Left cardiac atrium (tissue), 4 donors: ENCODE measurements at regions not wholly inside any gene's neighbourhood (a gene's known extent, or its start where the extent isn't known, plus 50 kb on each side); places are given as distances from the start of the nearest gene placed in this dataset.
"Not testable (repeated sequence)": the region's sequence is repeated elsewhere in the genome, so short reads cannot be mapped to it uniquely, and the experiment has no call there.

Source experiments
- ATAC-seq, 2 donors: fragments of 200-7000 bp; cut with Tn5 transposase; one replicate each; pipeline ENCODE4 v1.9.1; 2020; ENCODE audit warnings: mild to moderate bottlenecking in 2 of 2, moderate library complexity in 2 of 2
- DNase-seq: peaks from one replicate; pipeline ENCODE4 v3.0.0-alpha.2; 2020
- intact Hi-C, 2 donors: fragments of 100-400 bp; cut with DNase I; formaldehyde crosslinking; loops; one replicate each; pipeline versions ENCODE4 v1.14.1 to v1.15.1; 2022 to 2023
- donor health status: DM: no; HTN: yes; CAD: no.
- donor health status: DM: no; HTN: yes; CAD: no; lungs with severe emphysema.
- donor health status: DM: yes; HTN: yes; CAD: no.
- donor health status: Dilated cardiomyopathy.

DNA sequence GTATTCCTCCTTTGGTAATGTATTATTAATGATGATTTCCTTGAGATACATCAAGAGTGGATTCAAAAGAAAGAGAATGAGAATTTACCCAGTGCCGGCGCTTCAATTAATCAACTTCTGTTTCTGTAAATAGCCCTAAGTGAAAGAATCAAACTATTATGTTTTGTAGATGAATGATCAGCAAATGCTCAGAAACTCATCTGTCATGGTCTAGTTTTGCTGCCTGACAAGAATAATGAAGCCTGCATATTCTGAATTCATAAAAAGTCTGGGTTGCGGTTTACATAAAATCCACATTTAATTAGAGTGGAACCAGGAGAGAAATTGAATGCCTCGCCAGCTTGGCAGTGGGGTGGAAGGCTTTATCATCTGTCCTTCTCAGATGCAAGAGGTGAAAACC, 325.3 kb downstream of the GALC start:
- intact Hi-C loops = no loop called here
- DNase-seq = no peak
- ATAC-seq = no peak

DNA sequence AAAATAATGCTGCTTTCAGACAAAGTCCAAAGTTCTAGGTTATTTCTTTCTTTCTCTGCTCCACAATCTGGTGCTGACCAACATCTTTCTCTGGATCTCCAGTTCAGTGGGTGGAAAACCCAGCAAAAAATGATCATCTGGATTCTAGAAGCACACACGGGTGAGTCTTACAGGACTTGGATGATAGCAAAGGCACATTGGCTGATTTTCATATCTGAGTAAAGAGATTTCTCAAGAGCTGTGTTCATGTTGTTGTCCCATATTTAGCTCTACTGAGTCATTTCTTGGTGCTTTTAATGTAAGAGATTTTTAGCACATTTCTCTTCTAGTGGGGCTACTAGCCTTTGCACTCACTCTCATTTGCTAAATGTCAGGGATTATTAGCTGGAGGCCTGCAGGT, 336.7 kb downstream of the GALC start:
- ATAC-seq (peak in 1 of 2 donors; percentile 47), DNase-seq (no peak)
- intact Hi-C loops = no loop called here

DNA sequence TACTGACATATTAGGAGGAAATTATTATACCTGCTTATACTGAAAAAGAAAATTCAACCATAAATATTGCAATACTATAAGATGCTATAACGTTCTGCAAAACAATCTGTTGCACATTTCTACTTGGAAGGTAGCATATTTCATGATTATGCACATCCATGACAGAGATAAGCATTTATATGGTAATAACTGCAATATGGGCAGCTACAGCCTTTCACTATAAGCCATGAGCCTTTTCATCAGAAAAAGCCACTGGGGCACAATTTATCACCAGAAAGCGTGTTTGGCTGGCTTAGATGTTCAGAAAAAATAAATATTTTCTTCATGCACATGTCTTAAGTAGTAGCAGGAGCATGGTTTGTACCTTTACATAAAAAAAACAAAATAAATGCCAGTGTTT, 340.7 kb downstream of the GALC start:
- intact Hi-C loops = no loop called here
- DNase-seq = no peak
- ATAC-seq = no peak

DNA sequence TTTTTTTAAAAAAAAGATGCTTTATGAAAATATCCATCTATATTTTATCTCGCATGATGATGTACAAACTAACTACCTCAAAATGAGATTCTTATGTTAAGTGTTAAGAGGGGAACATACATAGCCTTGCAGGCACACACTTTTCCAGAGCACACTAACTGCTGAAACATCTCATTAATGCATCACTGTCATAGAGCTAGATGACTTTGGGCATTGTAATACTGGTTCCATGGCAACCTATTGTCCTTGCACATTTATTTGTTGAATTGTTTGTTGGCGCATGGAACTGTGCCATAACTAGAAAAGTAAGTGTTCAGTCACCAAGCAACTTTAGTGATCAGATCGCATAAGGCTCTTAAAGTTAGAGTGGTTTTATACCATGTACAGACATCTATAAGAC, 348.3 kb downstream of the GALC start:
- DNase-seq (no peak), ATAC-seq (no peak)
- intact Hi-C loops = no loop called here

DNA sequence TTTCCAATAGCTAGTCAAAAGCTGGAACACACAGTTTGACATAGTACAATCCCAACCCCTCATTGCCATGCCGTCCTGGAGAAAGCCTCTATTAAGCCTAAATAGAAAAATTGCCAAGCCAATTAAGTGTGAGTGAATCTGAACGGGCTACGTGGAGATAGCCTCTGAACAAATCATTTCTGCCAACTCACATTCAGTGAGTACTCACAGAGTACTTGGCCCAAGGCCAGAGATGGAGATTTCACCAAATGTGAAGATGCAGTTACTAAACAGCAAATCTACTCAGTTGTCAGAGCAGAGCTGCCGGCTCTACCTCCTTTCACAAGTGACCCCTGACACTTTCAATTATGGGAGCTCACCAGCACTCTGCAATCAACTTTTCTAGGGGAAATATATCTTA, 350.0 kb downstream of the GALC start:
- ATAC-seq (peak; percentile 38 to 64), DNase-seq (peak; percentile 46)
- intact Hi-C loops = no loop called here

DNA sequence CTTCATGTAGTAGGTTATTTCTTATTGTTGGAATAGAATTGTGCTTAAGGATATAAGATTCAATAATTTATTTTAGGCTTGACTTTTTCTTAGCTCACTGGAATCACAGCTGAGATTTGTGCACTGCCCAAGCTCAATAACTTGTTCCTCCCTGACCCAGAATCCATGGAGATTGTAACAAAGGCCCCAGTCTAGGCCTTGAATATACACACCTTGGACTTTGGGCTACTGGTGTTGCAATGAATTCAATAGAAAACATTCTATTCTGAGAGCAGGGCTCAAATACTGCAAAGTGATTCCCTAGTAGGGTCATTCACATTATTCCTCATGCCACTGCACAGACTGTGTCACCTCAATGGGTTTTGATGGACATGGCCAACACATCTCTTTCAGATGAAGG, 352.4 kb downstream of the GALC start:
- ATAC-seq (no peak), DNase-seq (no peak)
- intact Hi-C loops = no loop called here

DNA sequence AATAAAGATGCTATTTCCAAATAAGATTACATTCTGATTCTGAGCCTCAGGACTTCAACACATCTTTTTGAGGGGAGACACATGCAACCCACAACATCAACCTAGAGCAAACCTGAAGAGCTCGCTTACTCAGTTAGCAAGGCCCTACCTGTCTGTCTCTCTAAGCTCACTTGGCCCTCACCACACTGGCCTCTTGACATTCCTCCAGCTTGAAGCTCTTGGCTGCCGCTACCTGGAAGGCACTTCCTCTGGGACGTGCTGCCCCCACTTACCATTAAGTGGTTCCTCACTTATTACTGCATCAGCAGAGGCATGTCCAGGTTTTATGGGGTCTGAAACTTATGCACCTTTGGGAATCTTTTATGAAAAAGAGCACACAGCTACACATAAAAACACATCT, 354.8 kb downstream of the GALC start:
- ATAC-seq = no peak
- DNase-seq = no peak
- intact Hi-C loops = no loop called here

DNA sequence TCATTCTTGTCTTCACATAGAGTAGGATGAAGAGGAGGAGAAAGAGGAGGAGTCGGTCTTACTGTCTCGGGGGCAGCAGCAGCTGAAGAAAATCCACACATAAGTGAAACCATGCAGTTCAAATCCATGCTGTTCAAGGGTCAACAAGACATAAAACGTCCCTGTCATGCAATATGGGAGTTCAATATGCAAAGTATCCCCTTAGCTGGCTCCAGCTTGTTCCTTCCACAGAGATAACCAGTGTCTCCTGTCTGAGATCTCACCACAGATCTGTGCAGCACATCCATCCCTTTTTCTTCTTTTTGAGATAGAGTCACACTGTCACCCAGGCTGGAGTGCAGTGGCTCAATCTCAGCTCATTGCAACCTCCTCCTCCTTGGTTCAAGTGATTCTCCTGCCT, 357.5 kb downstream of the GALC start:
- intact Hi-C loops = no loop called here
- DNase-seq (no peak), ATAC-seq (no peak)

DNA sequence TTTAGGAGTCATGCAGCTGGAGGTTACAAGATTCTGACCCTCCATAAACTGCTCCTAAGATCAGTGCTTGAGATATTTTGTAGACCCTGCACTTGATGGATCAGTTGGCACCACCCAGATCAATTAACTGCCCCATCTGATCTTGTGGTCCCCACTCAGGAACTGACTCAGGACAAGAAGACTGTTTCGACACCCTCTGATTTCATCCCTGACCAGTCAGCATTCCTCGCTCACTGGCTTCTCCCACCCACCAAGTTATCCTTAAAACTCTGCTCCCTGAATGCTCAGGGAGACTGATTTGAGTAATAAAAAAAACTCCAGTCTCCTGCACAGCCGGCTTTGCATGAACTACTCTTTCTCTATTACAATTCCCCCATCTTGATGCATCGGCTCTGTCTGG, 360.2 kb downstream of the GALC start:
- no peak for ATAC-seq
- no peak for DNase-seq

DNA sequence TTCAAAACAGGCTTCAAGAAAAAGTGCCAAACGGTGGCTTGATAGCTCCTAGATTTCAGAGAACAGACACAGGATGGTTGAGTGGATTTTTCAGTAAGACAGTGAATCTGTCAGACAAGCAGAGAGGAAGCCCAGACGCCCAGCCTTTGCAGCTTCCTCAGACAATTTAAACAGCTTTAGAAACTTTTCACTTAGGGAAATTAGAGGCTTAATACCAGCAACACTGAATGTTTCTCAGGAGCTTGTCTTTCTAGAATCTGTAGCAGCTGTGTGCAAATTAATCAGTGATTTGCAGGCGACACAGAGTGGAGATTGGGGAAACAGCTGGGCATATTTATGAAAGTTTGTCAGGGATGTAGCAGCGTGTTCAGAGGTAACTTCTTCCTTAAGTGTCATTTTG, 362.1 kb downstream of the GALC start:
- ATAC-seq (no peak), DNase-seq (no peak)
- intact Hi-C loops = no loop called here

More for the DNA sequence above, 360.2 kb downstream of the GALC start:
- intact Hi-C loops = no loop called here

DNA sequence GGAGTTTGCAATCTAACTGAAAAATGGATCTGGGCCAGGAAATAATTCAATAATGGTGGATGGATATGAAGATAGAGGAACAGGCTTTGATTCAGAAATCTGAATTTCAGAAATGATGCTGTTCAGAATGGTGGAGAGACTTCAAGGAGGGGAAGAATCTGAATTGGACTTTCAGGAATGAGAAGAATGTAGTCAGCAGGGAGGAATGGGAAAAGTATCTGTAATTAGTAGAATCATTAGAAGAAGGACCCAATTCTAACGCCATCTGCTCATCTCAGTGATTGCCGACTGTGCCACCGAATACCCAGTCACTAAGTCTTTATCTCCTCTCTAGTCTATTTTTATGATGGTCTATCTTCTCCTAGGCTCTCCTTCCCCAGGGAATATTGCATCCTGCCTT, 363.2 kb downstream of the GALC start:
- no peak for ATAC-seq
- intact Hi-C loops = no loop called here
- no peak for DNase-seq

DNA sequence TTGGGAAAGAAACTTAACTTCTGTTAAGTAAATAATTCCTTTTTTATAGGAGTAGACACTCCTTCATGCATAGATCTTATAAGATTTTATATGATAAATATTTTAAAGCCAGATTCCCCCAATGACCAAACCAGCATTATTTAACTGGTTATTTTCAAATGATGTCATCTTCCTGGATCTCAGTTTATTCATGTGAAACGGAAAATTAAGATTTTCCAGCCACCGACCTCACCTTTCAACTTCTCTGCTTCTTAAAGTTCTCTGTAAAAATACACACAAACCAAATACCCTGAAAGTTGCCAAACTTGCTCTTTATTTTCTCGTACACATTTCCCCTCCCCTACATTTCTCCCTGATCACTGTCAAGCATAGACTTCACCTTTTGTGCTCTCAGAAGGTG, 364.2 kb downstream of the GALC start:
- no peak for ATAC-seq
- intact Hi-C loops = no loop called here
- no peak for DNase-seq

DNA sequence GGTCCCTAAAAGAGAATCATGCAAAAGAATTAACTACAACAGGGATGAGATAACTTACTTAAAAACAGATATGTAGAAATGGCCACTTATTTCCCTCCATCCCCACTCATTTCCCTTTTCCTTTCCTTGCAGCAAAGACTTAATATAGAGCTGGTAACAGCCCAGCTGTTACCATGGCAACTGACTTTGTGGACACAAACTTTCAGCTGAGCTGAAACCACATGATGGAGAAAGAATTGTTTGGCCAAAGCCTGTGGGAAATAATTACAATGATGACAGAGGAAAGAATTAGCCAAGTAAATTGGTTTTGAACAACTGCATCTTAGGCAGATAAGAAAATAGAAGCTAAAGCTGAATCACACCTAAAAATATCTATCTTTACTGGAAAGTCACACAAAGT, 364.9 kb downstream of the GALC start:
- ATAC-seq = peak; percentile 81 to 93
- intact Hi-C loops = no loop called here
- DNase-seq = peak; percentile 55

DNA sequence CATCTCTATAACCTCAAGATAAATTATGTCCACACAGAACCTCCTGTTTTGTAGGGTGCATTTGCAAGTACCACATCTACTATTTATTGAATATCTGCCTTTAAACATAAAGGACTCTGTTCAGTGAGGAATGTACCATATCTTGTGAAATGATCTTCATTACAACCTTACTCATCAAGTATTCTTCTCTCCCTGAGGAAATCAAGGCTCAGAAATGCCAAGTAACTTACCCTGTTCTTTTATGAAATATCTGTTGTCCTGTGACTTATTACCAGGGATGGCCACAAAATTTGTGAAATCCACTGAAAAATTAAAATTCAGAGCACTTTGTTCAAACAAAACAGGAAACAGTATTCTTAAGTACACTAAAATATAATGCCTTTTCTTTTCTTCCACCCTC, 366.7 kb downstream of the GALC start:
- intact Hi-C loops = no loop called here
- ATAC-seq (no peak), DNase-seq (no peak)

DNA sequence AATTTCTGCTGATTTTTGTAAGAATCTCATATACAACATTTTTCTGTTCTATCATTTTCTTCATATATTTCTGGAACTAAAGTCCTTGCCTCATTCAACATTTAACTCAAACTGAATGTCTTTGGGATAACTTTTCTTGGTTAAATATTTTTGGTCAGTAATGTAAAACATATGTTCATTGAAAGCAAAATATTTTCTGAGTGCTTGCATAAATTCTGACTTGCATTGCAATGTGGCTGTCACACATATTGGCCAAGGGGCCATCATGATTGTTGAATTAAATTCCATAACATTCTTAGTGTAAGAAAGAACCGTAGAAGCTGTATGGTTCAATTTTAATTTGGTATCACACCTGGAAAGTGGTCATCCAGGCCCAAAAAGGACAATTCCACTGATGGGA, 369.4 kb downstream of the GALC start:
- ATAC-seq (no peak), DNase-seq (no peak)
- intact Hi-C loops = no loop called here

DNA sequence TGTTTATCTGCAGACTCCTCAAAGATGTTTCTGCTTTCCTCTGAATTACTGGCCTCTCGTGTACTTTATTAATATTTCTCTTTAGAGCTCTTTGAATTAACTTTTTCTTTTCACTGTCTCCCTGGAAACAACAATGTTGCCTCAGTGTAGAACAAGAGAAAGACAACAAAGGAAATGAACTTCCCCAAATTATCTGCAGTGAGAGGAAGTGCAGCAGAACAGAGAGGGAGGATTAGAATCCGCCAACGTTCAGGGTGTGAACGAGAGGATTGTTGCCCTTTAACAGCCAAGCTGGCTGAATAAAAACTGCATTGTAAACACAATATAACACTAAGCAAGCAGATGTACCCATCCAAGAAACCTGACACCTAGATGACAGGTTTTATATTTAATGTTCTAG, 375.9 kb downstream of the GALC start:
- DNase-seq (no peak), ATAC-seq (peak in 1 of 2 donors; percentile 72)
- intact Hi-C loops = no loop called here

DNA sequence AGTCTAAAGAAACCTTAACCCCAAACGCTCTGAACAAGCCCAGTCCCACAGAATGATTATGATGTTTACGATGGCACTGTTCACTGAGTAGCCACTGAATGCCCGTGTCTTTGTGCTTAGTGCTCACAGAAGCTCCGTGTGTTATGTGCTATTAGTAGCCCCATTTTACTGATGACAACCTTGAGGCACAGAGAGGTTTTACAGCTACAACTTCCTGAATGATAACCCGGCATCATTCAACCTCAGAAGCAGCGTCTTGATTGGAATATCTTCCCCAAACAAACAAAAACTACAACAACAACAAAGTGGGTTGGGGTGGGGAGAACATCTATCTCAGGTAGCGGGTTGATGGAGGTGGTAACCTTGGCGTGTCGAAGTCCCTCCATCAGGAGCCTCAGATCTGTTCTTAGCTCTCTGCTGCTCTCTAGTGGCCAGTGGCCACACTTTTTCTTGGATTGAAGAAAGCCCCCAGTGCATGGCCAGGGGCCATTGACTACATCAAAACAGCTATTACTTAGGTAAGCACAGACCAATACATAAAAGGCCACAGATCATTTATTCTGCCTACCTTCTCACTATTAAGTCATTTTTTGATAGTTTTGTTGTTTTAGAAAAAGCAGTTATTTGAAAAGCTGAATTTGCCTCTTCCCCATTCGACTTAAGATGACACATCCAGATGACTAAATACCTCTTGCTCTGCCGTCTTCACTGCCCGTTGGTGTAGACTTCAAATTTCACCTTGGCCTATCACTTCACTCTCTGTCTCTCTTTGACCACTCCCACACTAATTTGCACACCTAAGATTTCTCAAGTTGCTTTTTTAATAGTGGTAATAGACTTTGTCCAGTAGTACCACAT, 376.9 kb downstream of the GALC start:
- ATAC-seq = peak in 1 of 2 donors; percentile 70
- intact Hi-C loops = no loop called here
- DNase-seq = peak; percentile 50

DNA sequence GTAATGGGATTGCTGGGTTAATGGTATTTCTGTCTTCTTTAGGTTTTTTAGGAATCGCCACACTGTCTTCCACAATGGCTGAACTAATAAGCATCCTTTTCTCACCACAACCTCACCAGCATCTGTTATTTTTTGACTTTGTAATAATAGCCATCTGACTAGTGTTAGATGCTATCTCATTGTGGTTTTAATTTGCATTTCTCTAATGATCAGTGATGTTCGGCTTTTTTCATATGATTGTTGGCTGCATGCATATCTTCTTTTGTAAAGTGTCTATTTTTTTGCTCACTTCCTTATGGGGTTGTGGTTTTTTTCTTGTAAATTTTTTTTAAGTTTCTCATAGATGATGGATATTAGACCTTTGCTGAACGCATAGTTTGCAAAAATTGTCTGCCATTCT, 377.9 kb downstream of the GALC start:
- ATAC-seq (no peak), DNase-seq (no peak)
- intact Hi-C loops = no loop called here

DNA sequence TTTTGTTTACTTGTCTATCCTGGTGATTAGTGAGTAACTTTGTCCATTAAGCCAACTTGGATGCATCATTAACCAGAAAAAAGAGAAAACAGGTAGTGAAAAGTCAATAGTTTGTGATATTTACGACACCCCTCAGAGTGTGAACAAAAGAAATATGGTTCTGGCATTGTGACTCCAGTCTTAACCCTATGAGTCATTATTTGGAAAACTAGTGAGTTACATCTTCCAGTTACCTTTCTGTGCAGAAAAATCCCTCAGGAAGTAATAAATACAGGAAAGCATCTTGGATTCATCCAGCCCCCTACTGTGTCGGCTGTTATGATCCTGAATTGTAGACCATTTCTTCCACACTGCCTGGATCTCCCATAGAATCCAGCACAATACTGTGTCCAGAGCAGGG, 379.1 kb downstream of the GALC start:
- DNase-seq (no peak), ATAC-seq (no peak)
- intact Hi-C loops = no loop called here

DNA sequence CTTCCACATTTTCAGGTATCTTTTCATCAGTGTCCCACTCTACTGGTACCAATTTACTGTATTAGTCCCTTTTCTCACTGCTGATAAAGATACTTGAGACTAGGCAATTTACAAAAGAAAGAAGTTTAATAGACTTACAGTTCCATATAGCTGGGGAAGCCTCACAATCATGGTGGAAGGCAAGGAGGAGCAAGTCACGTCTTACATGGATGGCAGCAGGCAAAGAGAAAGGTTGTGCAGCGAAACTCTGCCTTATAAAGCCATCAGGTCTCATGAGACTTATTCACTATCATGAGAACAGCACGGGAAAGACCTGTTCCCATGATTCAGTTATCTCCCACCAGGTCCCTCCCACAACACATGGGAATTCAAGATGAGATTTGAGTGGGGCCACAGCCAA, 385.9 kb downstream of the GALC start:
- intact Hi-C loops = loop anchor here in 1 of 2 donors (5.0 kb wide), 1 partner anchor 125 kb away; no protein-coding TSS in a partner anchor
- ATAC-seq, DNase-seq: not testable (repeated sequence)

DNA sequence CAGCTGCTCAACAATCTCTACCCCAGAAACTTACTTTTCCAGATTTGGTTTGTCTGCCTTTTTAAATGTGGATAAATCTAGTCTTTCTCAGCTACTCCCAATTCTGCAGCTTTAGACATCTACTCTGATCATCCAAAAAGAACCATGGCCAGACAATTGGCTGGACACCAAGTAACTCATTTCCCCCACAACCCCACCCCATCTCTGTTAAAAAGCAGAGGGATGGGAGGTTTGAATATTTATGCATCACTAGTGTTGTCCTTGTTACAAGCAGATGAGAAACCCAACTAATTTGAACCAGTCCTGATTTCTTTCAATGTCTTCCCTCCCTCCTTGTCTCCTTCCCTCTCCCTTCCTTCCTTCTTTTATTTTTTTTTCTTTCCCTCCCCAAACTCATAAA, 391.9 kb downstream of the GALC start:
- ATAC-seq = no peak
- no peak for DNase-seq
- intact Hi-C loops = no loop called here
